Superior temporal gyrus (tissue), 1 donor: ENCODE measurements at regions not wholly inside any gene's neighbourhood (a gene's known extent, or its start where the extent isn't known, plus 50 kb on each side); places are given as distances from the start of the nearest gene placed in this dataset.

Experiments
- DNase-seq: peaks from one replicate; pipeline ENCODE4 v3.0.0-alpha.2; 2016; ENCODE audit errors: extremely low spot score

DNA sequence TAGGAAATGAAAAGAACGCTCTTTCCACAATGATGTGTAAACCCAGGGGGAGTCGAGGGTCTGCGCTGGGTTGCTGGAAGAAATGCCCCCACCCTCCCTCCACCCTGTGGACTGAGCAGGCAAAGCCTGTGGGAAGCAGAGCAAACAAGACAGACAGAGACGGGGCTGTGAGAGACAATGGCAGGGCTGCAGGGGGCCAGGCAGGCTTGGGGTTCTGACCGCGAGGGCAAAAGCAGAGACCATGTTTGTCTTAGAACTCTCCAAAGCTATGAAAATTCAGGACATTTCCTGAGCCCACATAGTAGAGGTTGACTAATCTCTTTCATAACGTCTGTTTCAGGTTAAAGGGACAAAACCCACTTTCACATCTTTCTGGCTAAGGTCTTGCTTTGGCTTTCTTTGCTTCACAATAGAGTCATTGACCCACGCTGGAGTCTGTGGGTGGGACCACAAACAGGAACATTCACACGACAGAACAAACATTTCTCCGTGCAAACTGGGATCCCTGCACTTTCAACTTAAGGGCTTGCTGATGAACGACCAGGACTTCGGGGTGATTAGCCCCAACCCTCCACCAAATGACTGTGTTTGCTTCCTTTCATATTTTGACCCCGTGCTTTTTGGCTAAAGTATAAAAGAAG lies 156.0 kb upstream of the TPM1 start:
- peak; percentile 42 for DNase-seq

DNA sequence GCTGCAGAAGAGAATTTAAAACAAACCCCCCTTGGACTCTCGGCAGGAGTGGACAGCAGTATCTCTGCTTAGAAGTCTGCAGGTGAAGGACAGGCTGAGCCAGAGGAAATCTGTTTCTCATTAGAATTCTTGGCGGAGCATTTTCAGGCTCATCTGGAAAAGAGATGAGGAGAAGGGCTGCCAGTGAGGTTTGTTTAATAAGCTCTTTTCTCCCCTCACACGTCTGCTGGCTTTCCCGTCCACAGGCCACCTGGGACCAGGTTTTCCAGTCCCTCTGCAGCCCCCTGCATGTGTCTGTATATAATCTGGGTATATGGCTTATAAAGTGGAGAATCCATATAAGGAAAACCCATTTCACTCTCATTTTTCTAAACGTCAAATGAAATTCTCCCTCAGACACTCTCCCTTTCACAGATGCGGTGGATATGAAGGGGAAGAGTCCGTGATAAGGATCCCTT lies 155.4 kb upstream of the TPM1 start:
- DNase-seq, result no peak

DNA sequence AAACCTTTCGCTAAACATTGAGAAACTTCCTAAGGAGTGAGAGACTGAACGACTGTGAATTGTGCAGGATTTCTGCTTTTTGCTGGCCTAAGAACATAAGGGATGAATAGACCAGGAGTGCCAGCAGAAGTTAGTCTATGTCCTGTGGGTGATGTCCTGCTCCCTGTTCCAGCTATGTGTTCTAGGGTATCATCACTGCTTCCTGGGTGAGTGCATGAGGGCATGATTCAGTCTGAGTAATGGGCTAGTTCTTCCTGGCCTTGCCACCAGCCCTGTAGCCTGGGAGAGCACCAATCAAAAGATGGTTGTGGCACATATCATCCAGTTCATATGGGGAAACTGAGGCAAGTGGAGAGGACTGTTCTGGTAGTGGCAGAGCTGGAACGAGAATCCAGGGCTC lies 153.9 kb upstream of the TPM1 start:
- DNase-seq, result no peak

DNA sequence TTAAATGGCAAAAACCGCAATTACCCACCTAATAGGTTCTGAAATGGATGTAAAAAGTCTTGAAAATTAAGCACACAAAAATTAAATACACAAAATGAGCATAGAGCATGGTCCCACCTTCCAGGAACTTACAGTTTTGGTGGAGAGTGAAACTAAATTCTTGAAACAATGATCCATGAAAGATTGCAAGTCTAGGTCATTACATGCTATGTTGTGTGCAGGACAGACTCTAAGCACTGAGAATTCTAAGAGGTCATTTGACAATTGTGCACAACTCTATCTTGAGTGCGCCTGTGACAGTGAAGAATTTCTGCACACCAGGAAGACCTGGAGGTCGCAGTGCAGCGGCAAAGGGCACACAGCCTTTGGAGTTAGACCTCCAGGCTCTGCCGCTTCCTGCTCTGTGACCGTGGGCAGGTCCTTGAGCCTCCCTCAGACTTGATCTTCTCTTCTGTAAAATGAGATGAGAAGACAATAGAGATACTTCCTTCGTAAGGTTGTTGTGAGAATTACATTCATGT lies 153.3 kb upstream of the TPM1 start:
- DNase-seq, result no peak

DNA sequence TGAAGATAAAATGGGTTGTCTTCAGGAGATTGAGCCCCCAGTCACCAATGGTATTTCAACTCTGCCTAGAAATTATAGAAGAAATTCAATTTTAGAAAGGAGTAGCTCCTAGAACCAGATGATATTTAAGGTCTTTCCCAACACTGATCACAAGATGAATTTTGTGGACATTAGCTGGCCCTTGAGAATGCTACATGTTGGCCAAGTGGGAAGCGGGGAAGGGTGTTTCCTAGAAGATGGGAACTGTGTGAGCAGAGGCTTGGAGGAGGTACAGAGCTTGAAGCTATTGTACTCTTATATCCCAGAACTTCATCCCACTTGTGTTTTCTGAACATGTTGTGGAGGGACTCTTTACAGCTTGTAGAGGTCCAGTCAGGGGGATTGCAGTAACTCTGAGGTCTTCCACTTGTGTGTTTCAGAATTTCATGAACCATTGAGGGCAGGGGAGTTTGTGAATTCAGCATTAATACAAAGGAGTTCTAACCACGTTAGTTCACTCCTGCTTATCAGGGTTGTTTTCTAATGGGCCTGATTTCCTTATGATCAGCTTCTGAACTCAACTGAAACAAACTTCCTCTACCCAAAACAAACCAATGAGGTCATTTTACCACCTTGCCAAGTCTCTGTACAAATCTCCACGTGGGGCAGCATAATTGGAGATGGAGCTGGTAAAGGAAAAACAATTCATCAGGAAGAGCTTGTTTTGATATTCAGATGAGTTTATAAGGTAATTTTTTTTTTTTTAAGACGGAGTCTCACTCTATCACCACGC lies 152.6 kb upstream of the TPM1 start:
- no peak for DNase-seq

DNA sequence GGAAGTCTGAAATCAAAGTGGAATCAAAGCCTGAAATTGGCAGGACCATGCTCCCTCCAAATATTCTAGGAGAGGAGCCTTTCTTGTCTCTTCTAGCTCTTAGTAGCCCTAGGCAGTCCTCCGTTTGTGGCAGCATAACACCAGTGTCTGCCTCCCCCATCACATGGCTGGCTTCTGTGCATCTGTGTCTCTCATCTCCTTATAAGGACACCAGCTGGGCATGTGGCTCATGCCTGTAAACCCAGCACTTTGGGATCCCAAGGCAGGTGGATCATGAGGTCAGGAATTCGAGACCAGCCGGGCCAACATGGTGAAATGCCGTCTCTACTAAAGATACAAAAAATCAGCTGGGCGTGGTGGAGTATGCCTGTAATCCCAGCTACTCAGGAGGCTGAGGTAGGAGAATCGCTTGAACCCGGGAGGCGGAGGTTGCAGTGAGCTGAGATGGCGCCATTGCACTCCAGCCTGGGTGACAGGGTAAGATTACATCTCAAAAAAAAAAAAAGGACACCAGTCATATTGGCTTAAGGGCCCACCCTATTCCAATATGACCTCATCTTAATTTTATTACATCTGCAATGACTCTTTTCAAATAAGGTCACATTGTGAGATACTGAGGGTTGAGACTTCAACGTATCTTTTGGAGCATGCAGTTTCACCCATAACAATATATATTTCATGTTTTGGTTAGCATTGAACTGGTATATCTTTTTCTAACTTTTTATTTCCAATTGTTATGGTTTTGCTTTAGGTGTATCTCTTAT lies 148.0 kb upstream of the TPM1 start:
- DNase-seq, result no peak

DNA sequence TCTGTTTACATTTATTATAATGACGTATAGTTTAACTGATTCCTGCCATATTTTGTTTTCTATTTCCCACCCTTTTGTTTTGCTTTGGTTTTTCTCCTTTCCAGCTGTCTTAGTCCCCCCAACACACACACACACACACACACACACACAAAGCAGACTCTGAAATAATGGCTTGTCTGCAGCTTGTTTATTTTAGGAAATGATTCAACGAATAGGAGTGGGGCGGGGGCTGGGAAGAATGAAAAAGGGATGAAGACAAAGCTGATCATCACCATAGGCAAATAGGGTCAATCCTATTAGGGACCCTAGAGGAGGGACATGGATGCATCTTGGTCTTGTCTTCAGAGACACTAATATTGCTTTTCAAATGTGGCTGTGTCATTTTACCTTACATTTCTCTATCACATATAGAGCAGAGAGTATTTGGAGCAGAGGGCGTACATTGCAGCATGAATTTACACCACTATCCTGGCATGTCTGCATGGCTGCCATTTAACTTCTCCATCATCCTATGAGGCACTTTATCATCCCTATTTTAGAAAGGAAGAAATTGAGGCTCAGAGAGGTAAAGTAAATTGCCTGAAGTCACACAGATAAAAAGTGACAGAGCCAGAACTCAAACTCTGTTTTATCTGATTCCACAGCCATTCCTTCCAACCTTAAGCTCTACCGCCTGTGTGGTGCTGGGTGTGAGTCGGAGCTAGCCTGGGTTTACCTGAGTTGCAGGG lies 147.2 kb upstream of the TPM1 start:
- no peak for DNase-seq

DNA sequence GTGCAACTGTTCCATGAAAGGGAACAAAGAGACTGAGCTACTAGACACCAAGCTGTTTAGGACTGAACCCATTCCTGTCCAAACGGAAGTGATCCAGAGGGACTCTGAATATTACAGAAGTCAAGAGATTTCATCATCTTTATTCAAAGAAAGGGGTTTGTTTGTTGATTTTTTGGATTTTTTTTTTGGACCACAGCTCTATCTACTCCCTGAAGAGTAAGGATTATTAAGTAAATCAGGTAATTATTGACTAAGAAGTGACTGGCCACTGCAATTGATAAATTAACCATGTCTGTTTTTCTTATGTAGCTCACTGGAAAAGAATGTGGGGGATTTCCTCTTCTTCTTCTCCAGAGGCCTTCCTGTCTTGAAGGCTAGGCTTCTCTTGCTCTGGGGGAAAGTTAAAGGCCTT lies 146.6 kb upstream of the TPM1 start:
- no peak for DNase-seq

DNA sequence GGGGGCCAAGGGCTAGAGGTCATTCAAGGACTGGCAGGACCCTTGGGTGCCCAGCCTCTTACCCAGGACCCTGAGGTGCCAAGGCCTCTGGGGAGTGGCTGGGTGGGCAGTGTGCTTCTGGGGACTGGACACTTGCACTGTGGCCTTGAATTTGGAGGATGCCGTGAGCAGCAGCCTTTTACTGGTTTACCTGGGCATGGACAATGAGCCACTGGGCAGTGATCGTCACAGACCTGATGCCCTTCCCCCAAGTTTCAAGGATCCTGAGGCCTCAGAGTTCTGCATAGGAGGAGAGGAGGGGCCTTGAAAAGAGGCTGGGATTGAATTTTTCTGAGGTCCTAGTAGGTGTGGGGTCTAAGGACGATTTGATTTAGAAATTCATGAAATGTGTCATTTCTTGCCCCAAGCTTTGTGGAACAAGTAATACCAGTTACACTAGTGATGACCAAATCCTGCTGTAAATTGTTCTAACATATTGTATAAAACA lies 146.1 kb upstream of the TPM1 start:
- DNase-seq, result no peak

DNA sequence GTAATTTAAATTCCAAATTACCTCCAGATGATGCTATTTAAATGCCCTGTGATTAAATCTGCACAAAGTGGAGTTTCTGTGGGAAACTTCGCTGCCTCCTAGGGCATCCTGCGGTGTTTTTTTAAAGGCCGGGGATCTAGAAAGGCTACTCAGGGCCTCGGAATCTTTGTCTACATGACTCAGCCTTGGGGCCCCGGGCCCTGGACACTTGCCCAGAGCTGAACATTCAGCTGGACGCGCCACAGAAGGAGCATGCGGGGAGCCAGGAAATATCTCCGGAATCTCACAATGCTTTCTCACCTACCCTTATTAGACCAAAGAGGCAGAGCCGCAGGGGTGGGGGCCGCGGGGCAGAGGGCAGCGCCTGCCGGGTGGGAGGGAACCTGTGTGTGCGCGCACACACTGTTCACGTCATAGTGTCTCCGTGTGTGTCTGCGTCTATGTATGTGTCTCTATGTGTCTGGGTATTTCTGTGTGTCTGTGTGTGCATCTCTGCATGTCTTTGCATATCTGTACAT lies 145.5 kb upstream of the TPM1 start:
- no peak for DNase-seq

DNA sequence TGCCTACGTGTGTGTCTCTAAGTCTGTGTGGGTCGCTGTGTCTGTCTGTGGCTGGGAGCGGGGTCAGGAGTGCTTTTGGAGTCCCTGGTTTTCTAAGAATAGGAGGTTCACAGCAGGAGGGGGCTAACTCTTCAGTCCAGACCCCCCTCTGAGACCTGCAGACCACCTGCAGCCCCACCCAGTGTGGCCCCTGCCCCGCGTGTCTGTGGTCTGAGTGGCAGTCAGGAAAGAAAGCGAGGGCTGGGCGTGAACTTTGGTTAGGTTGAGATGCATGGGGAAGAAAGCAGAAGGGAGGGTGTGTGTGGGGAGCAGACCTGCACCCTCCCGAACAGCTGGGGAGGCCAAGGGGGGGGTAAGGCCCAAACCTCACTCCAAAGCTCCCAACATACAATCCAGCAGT lies 144.9 kb upstream of the TPM1 start:
- no peak for DNase-seq

DNA sequence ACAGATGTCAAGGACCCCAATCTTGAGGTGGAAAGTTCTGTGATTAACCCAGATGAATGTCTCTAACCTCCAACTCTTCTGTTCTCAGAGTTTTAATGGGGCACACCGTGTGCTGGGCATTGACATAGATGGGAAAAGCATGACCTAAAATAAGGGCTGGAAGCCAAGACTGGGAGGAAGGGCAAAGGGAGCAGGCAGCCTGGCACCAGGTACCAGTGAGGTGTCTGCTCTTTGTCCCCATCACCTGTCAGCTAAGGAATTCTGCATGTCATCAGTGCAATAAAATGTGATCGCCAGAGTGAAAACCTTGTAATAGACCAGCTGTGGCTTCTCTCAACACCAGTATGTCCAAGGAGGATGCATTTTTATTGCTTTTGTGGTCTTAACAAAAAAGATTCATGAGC lies 143.5 kb upstream of the TPM1 start:
- no peak for DNase-seq

DNA sequence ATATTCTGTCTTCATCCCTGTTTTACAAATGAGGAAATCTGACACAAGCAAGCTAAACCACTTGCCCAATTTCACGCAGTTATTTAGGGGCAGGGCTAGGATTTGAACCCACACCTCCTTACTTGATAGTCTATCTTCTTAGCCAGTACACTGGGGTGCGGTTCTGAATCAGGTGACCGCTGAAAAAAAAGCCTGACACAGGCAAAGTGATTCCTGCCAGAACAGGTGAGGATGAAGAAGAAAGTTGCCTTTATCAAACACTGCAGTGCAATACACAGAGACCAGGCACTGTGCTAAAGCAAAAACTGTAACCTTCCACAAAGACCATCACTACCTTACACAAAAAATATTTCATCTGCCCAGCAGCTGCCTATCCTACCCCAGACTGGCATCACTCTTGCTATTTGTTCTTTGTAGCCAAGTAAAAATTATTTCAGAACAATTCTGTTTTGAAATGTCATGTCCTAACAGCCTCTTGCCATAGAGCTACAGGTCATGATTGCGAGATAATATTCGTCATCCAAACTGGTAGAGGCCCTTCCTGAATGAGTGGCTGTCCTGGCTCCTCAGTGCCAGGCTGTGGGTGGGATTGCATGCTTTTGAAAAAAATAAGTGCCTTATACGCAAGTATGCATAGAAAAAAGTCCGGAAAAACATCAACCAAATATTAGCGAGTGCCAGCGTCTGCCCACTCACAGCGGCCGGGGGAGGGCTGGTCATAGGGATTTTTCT lies 142.3 kb upstream of the TPM1 start:
- no peak for DNase-seq

DNA sequence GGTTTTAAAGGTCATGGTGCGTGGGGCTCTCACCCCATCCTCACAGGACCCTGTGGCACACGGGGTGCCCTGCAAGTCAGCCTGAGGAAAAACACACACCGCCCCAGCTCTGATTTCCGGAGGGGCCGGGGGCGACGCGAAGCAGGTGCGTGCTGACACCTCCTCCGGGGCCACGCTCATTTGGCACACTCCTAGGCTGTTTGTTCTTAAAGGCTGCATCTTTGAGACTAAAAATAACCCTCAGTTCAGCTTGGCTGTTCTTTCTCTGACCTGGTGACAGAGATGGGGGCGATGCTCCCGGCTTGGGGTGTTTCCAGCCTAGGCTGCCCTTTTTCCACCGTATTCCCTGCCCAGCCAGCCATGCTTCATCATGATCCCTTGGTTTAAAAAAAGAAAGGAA lies 141.5 kb upstream of the TPM1 start:
- DNase-seq, result no peak

DNA sequence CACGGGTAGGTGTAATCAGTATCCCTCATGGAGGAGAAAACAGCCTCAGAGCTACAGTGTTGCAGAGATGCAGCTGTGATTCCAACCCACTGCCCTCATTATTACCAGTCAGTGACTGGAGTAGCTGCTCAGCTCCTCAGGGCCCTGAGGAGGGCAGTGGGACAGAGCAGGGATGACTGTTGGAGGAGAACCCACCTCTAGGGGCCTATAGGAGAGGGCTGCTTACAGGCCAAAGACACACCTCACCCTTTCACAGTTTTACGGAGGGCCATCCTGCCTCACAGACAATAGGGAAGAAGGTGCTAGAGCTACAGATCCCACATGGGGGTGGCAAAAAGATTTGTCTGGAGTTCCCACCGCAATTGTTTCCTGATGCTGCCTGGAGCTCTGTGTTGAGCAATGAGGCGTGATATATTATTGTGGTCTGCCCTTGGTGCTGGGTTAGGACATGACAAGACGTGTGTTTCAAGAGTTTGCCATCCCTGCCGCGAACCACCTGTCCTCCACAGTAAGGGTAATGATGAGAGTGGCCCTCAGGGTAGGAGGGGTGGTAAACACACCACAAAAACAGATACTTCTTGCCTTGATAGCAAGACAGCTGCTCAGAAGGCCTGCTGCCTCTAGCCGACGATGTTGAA lies 140.5 kb upstream of the TPM1 start:
- no peak for DNase-seq

DNA sequence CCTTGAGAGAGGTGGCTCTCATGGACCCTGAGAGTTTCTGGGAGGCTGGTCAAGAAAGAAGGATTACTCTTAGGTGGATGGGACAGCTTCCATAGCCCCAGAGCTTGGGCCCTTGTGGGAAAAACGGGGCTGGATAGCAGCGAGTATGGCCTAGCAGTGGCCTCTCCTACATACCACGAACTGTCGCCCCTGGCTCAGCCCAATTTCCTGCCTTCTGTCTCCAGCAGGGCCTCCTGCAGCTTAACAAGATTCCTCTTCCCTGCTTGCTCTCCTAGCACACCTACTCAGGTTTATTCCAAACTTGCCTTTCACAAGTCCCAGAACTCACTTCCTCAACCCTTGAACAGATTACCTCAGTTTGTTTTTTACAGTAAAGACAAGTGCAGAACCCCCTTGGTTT lies 139.7 kb upstream of the TPM1 start:
- no peak for DNase-seq

DNA sequence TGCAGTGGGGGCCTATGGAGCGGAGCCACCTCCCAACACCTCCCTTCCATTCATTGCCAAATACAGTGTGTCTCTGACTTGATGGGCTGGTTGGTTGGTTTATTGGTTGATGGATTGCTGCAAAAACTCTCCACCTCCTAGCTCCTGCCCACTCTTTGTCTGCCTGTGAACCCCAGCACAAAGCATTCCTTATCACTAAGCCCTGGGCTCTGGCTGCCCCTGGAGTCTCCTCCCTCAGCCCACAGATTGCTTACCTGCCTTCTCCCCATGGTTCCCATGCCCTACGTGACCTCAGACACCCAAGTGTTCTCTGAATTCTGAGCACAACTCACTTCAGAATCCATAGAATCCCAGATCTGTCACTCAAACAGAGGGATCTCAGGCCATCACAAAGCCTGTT lies 139.1 kb upstream of the TPM1 start:
- DNase-seq, result no peak

DNA sequence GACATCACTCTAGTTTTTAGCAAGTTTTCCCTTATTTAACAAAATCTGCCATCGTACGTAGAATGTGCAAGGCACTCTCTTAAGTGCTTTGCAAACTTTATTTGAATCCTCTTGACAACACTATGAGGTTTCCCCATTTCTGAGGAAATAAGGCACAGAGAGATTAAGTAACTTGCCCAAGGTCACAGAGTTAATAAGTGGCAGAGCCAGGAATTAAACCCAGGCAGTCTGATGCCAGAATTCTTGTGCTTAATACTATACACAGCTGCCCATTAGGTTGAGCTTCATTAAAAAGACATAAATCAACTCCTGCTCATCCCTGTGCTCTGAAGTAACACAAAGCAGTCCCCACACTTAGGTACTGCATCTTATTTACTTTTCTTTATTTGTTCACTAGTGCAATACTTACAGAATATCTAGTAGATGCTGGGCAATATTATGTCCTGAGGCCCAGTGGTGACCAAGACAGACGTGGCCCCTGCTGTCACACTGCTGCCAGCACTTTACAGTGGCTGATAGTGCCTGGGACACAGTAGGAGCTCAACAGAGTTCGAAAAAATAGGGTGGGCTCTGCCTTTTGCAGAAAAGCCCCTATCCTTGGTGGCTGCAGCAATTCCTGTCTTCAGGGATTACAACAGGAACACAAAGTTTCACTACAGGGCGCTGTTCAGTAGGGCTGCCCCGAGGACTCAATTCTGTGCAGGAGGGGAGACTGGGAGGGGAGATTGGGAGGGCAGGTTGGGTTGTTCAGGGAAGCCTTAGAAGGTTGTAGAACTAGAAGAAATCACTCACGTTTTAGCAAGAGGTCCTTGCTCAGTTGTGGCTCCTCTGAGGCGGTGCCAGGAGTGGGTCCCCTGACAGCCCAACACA lies 138.3 kb upstream of the TPM1 start:
- DNase-seq, result no peak

DNA sequence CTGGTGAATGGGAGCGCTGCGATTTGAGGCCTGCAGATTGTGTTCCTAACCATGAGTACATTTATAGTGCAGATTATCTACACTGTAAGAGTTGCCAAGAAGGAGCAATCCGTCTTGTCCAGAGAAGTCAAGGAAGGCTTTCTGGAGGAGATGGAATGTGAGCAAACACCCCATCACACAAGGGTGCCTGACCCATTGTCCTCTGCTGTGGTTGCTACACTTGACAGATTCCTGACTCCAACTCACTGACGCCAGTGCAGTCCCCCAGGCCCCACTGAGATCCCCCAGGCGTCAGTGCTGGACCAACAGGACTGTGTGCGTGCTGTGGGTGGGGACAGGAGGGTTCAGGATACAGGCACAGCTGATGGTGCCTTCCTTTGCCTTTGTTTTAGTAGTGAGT lies 135.9 kb upstream of the TPM1 start:
- DNase-seq, result no peak
